GM19351 (cell line): ENCODE measurements at regions not wholly inside any gene's neighbourhood (a gene's known extent, or its start where the extent isn't known, plus 50 kb on each side); places are given as distances from the start of the nearest gene placed in this dataset.
"Not testable (repeated sequence)": the region's sequence is repeated elsewhere in the genome, so short reads cannot be mapped to it uniquely, and the experiment has no call there.

Experiments
- ATAC-seq: cut with Tn5 transposase; IDR thresholded peaks from one replicate; pipeline ENCODE4 v1.9.1; 2021; ENCODE audit warnings: mild to moderate bottlenecking, moderate library complexity; ENCODE audit not compliant: unreplicated experiment

DNA sequence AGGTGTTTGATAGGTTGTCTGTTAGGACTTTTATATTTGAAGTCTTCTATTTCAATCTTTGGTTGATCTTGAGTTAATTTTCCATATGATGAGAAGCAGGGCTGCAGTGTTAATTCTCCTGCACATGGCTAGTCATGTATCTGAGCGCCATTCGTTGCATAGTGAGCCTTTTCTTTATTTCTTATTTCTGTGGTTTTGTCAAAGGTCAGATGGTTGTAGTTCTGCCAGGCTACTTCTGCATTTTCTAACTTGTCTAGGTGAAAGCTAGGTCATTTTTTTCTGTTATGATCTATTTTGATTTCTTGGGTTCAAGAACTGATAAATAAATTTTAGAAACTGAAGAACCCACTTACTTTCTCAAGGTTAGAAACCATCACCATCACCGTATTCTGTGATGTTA, 56.7 kb downstream of the CCDC74A start:
- peak; percentile 29 for ATAC-seq

- ATAC-seq: peak; percentile 56
Observed at GRCh38 chr2:131584940-131585339, 57.3 kb downstream of the CCDC74A start.

DNA sequence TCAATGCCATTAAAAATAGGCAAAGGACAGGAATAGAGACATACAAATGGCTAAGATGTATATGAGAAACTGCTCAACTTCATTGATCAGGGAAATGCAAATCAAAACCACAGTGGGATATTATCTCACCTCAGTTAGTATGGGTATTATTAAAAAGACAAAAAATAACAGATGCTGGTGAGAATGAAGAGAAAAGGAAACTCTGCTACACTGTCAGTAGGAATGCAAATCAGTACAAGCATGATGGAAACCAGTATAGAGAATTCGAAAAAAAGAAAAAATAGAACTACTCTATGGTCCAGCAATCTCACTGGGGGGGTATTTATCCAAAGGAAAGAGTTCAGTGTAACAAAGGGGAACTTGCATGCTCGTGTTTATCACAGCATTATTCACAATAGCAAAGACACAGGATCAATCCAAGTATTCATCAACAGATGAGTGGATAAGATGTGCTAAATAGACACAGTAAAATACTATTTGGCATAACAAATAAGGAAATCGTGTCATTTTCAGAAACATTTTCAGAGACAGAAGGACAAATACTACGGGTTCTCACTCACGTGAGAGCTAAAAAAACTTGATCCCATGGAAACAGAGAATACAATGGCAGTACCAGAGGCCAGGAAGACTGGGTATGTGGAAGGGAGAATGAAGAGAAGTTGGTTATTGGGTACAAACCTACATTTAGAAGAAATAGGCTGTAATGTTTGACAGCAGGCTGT, 60.6 kb downstream of the CCDC74A start:
- ATAC-seq: peak; percentile 65

- not testable (repeated sequence) for ATAC-seq
Observed at GRCh38 chr2:131589126-131589525, 61.4 kb downstream of the CCDC74A start.

- no peak for ATAC-seq
Observed at GRCh38 chr2:131590366-131590765, 62.7 kb downstream of the CCDC74A start.

DNA sequence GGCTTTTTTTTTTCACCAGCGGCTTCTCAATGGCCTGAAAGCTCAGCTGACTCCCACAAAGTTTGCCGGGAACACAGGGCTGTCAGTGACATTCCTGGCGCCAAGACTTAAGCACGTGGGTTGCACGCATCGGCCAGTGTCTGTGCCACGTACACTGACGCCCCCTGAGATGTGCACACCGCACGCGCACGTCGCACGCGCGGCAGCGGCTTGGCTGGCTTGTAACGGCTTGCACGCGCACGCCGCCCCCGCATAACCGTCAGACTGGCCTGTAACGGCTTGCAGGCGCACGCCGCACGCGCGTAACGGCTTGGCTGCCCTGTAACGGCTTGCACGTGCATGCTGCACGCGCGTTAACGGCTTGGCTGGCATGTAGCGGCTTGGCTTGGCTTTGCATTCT, 63.2 kb downstream of the CCDC74A start:
- no peak for ATAC-seq

- ATAC-seq: not testable (repeated sequence)
Observed at GRCh38 chr2:131596561-131596960, 68.9 kb downstream of the CCDC74A start.

DNA sequence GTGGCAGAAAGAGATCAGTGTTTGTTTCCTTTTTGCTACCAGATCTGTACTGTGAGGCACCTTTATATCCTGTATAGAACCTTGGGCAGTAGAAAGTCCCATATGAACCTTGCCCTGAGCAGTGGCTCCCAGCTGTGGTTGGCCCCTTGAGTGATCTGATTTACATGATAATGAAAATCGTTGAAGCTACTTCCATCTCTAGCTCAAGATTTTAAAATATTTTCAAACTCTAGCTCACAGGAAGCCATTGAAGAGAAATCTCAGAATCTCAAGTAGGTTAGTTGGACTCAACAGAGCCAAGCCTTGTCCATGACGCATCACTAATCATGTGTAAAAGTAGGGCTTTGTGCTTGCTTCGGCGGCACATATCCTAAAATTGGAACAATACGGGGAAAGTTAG, 74.8 kb downstream of the CCDC74A start:
- ATAC-seq: not testable (repeated sequence)

DNA sequence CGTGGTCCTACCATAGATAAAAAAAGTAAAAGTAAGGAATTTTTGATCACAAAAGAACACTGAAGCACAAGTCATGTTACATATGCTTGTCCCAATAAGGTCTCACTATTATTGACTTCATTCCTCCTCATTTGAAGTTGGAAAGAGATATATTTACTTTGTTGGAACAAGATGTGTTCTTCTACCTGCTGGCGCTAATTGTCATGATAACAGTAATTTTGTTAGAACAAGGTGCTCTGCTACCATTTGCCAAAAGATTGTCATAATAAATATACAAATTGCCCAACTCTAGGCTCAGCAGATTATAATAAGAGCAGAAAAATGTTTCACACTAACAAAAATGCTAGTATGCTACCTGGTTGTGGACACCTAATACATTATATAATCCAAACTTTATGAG, 77.0 kb downstream of the CCDC74A start:
- not testable (repeated sequence) for ATAC-seq

- not testable (repeated sequence) for ATAC-seq
Observed at GRCh38 chr2:131606366-131606765, 78.7 kb downstream of the CCDC74A start.

- not testable (repeated sequence) for ATAC-seq
Observed at GRCh38 chr2:131607056-131607455, 79.4 kb downstream of the CCDC74A start.

GRCh38 chr2:131614539-131614938, 86.9 kb downstream of the CCDC74A start:
- not testable (repeated sequence) for ATAC-seq

DNA sequence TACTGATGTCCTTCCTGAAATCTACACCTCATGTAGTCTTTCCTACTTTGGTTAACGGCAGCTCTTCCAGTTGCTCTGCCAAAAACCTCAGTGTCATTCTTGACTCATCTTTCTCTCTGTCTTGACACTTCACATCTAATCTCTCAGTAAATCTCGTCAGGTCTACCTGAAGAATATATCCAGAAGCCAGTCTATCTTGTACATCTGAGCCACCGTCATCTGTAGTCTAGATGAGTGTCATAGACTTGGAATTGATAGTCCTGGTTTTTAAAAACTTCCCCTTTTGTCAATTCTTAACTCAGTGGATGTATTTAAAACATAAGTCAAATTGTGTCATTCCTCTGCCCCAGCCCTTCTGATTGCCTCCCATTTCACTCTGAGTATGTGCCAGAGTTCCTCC, 90.6 kb downstream of the CCDC74A start:
- not testable (repeated sequence) for ATAC-seq

- ATAC-seq: not testable (repeated sequence)
Observed at GRCh38 chr2:131622874-131623273, 95.2 kb downstream of the CCDC74A start.

DNA sequence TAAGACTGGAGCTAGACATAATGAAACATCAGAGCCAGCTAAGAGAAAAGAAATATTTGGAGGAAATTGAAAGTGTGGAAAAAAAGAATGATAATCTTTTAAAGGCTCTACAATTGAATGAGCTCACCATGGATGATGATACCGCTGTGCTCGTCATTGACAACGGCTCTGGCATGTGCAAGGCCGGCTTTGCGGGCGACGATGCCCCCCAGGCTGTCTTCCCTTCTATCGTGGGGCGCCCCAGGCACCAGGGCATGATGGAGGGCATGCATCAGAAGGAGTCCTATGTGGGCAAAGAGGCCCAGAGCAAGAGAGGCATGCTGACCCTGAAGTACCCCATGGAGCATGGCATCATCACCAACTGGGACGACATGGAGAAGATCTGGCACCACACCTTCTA, 98.3 kb downstream of the CCDC74A start:
- ATAC-seq: not testable (repeated sequence)

DNA sequence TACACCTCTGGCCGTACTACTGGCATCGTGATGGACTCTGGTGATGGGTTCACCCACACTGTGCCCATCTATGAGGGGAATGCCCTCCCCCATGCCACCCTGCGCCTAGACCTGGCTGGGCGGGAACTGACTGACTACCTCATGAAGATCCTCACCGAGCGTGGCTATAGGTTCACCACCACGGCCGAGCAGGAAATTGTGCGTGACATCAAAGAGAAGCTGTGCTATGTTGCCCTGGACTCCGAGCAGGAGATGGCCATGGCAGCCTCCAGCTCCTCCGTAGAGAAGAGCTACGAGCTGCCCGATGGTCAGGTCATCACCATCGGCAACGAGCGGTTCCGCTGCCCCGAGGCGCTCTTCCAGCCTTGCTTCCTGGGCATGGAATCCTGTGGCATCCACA, 98.9 kb downstream of the CCDC74A start:
- not testable (repeated sequence) for ATAC-seq

DNA sequence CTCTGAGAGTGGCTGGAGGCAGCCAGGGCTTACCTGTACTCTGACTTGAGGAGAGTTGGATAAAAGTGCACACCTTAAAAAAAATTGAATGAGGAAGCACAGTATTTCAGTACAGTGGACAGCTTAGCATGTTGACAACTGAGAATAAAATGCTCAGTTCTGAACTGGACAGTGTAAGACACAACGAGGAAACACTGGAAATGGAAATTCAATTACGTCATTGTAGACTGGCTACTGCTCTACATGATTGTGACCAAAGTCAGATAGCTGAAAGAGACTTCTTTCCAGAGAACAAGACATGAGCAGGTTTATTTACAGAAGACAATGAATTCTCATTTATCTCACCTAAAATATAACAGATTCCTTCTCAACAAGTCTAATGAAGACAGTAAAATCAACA, 100.1 kb downstream of the CCDC74A start:
- not testable (repeated sequence) for ATAC-seq

GRCh38 chr2:131631648-131632047, 104.0 kb downstream of the CCDC74A start:
- ATAC-seq: not testable (repeated sequence)

- not testable (repeated sequence) for ATAC-seq
Observed at GRCh38 chr2:131633405-131633804, 105.7 kb downstream of the CCDC74A start.

DNA sequence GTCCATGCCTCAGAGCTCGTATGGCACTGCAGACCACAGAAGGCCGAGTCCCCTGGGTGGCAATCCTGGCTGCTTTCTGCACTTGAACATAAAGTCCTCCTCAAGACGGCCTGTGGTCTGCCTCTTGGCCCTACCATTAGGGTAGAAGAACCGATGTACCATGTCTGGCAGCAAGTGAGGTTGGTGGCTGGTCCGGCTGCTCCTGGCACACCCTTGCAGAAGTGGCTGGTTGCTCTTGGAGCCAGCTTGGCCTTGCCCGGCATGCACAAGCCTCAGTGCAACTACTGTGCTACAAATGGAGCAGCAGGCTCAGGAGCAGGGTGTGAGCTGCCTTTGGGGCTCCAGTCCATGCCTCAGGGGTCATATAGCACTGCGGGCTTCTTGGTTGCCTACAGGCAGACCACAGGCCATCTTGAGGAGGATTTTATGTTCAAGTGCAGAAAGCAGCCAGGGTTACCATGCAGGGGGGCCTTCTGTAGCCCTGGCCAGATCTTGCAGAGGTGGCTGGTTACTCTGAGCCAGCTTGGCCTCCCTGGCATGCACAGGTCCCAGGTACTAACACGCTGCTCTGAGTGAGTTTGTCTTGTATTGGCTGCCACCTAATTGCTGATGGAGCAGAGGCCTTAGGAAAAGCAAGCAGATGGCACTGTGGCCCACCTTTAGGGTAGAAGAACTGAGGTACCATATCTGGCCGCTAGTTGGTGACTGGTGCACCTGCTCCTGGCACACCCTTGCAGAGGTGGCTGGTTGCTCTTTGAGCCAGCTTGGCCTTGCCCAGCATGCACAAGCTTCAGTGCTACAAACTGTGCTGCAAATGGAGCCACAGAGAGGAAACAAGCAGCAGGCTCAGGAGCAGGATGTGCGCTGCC, 106.4 kb downstream of the CCDC74A start:
- not testable (repeated sequence) for ATAC-seq

DNA sequence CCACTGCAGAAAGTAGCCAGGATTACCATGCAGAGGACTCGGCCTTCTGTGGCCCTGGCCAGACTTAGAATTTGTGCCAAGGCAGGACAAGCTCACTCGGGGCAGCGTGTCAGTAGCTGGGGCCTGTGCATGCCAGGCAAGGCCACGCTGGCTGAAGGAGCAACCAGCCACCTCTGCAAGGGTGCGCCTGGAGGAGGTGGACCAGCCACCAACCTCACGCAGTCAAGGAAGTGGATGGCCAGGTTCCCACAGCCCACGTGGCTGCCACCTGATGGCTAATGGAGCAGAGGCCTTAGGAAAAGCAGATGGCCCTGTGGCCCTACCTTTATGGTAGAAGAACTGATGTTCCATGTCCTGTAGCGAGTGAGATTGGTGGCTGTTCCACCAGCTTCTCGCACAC, 107.9 kb downstream of the CCDC74A start:
- ATAC-seq: no peak
